IMR-90 (cell line): ENCODE measurements at regions not wholly inside any gene's neighbourhood (a gene's known extent, or its start where the extent isn't known, plus 50 kb on each side); places are given as distances from the start of the nearest gene placed in this dataset.

ENCODE experiments used
- ATAC-seq: fragments of 200-7000 bp; cut with Tn5 transposase; 2 replicates; pipeline ENCODE4 v1.9.1; 2020; ENCODE audit warnings: low read depth, mild to moderate bottlenecking, moderate library complexity
- BruUV-seq: library from RNA; stranded (reverse); fragments of 400-500 nt; replicated peaks from 2 replicates; lab custom pipeline; 2021; lab: Mats Ljungman, UMichigan
- CTCF ChIA-PET: fragments of 300-600 bp; formaldehyde crosslinking; extraction: SDS; loops from one replicate; lab custom pipeline; 2021; ENCODE audit warnings: antibody characterized with exemption; lab: Yijun Ruan, JAX
- POLR2A ChIA-PET: fragments of 300-600 bp; sonication (Branson Sonifier 250); formaldehyde crosslinking; loops from one replicate; lab custom pipeline; 2022; ENCODE audit warnings: antibody characterized with exemption; ENCODE audit not compliant: unreplicated experiment; lab: Charles Lee
- DNase-seq: peaks from one replicate; pipeline ENCODE4 v3.0.0; 2013
- H2AFZ ChIP-seq: replicated peaks from 2 replicates; pipeline ENCODE3; 2013; ENCODE audit warnings: low read length, mild to moderate bottlenecking; ENCODE audit not compliant: poor library complexity
- H2AK5ac ChIP-seq: 2 replicates; pipeline ENCODE4 v1.6.1; 2013; ENCODE audit warnings: low read depth, low read length, inconsistent platforms
- H2AK9ac ChIP-seq: replicated peaks from 2 replicates; pipeline ENCODE3; 2013; ENCODE audit warnings: mild to moderate bottlenecking, low read depth, low read length, moderate library complexity; ENCODE audit not compliant: poor library complexity
- H2BK120ac ChIP-seq: 2 replicates; pipeline ENCODE4 v1.6.1; 2013; ENCODE audit warnings: low read depth, low read length, inconsistent platforms
- H2BK15ac ChIP-seq: 3 replicates; pipeline ENCODE4 v1.6.1; 2013; ENCODE audit warnings: low read depth, low read length, inconsistent platforms
- H2BK20ac ChIP-seq: 2 replicates; pipeline ENCODE4 v1.6.1; 2013; ENCODE audit warnings: low read depth, mild to moderate bottlenecking, inconsistent platforms, low read length, moderate library complexity
- H2BK5ac ChIP-seq: 2 replicates; pipeline ENCODE4 v1.6.1; 2013; ENCODE audit warnings: mild to moderate bottlenecking, low read depth, low read length, inconsistent platforms; ENCODE audit not compliant: poor library complexity, severe bottlenecking
- H3K14ac ChIP-seq: replicated peaks from 2 replicates; pipeline ENCODE4 v1.6.1; 2013; ENCODE audit warnings: low read depth, low read length, inconsistent platforms
- H3K18ac ChIP-seq: 2 replicates; pipeline ENCODE4 v1.6.1; 2013; ENCODE audit warnings: low read depth, low read length, control low read depth
- H3K23ac ChIP-seq: 2 replicates; pipeline ENCODE4 v1.6.1; 2013; ENCODE audit warnings: low read depth, low read length, inconsistent platforms
- H3K27ac ChIP-seq: 2 replicates; pipeline ENCODE4 v1.5.1; 2013; ENCODE audit warnings: mild to moderate bottlenecking, control low read depth, low read length; ENCODE audit not compliant: insufficient read depth
- H3K27me3 ChIP-seq: 2 replicates; pipeline ENCODE4 v1.6.1; 2013; ENCODE audit warnings: low read length; ENCODE audit not compliant: control insufficient read depth, insufficient read depth
- H3K36me3 ChIP-seq: 2 replicates; pipeline ENCODE4 v1.6.1; 2013; ENCODE audit warnings: low read length, mixed read lengths; ENCODE audit not compliant: control insufficient read depth, insufficient read depth
- H3K4ac ChIP-seq: 2 replicates; pipeline ENCODE4 v1.6.1; 2013; ENCODE audit warnings: low read depth, low read length, inconsistent platforms
- H3K4me1 ChIP-seq: 2 replicates; pipeline ENCODE4 v1.6.1; 2013; ENCODE audit warnings: low read length, mixed read lengths; ENCODE audit not compliant: control insufficient read depth, insufficient read depth
- H3K4me2 ChIP-seq: 2 replicates; pipeline ENCODE4 v1.6.1; 2013; ENCODE audit warnings: low read depth, mild to moderate bottlenecking, control low read depth, low read length, moderate library complexity
- H3K4me3 ChIP-seq: 2 replicates; pipeline ENCODE4 v1.5.1; 2013; ENCODE audit warnings: low read depth, mild to moderate bottlenecking, control low read depth, low read length, moderate library complexity; ENCODE audit not compliant: insufficient read depth
- H3K56ac ChIP-seq: 2 replicates; pipeline ENCODE4 v1.6.1; 2013; ENCODE audit warnings: low read length, inconsistent platforms; ENCODE audit not compliant: insufficient read depth; ENCODE audit errors: extremely low read depth
- H3K79me1 ChIP-seq, 2 experiments: 2 replicates each; pipeline ENCODE4 v1.6.1; 2013; ENCODE audit warnings: low read length in 2 of 2, inconsistent platforms in 1 of 2, low read depth in 1 of 2
- H3K9ac ChIP-seq: 2 replicates; pipeline ENCODE4 v1.6.1; 2013; ENCODE audit warnings: low read depth, low read length, control low read depth
- H3K9me1 ChIP-seq: 2 replicates; pipeline ENCODE4 v1.6.1; 2013; ENCODE audit warnings: low read length, inconsistent platforms; ENCODE audit not compliant: insufficient read depth
- H3K9me3 ChIP-seq: 2 replicates; pipeline ENCODE4 v1.6.1; 2013; ENCODE audit warnings: low read length; ENCODE audit not compliant: control insufficient read depth, insufficient read depth
- H4K20me1 ChIP-seq: 2 replicates; pipeline ENCODE4 v1.6.1; 2013; ENCODE audit warnings: low read length, inconsistent platforms; ENCODE audit not compliant: insufficient read depth
- H4K5ac ChIP-seq: 2 replicates; pipeline ENCODE4 v1.6.1; 2013; ENCODE audit warnings: mild to moderate bottlenecking, low read depth, low read length, control low read depth
- H4K8ac ChIP-seq, 2 experiments: 2 replicates each; pipeline ENCODE4 v1.6.1; 2013; ENCODE audit warnings: low read depth in 2 of 2, low read length in 2 of 2, control low read depth in 1 of 2, inconsistent platforms in 1 of 2
- H4K91ac ChIP-seq: 2 replicates; pipeline ENCODE4 v1.6.1; 2013; ENCODE audit warnings: low read depth, low read length, inconsistent platforms; ENCODE audit not compliant: insufficient read depth
- BHLHE40 ChIP-seq: fragments of 150-350 bp; IDR thresholded peaks from 2 replicates; pipeline ENCODE4 v1.6.1; 2016; ENCODE audit warnings: mild to moderate bottlenecking, low read depth, low read length
- CEBPB ChIP-seq: IDR thresholded peaks from 2 replicates; pipeline ENCODE4 v1.6.1; 2012; ENCODE audit warnings: low read depth, low read length, improper control_type of control experiment
- CHD1 ChIP-seq: IDR thresholded peaks from 2 replicates; pipeline ENCODE4 v1.6.1; 2012; ENCODE audit warnings: low read depth, low read length, improper control_type of control experiment
- CTCF ChIP-seq: conservative IDR thresholded peaks from 2 replicates; pipeline ENCODE4 v1.5.1; 2012; ENCODE audit warnings: mild to moderate bottlenecking, low read depth, low read length, improper control_type of control experiment
- ELK1 ChIP-seq: fragments of 150-350 bp; IDR thresholded peaks from 2 replicates; pipeline ENCODE4 v1.6.1; 2016; ENCODE audit warnings: low read depth, mild to moderate bottlenecking, low read length, moderate library complexity, borderline replicate concordance
- FOS ChIP-seq: fragments of 150-350 bp; IDR thresholded peaks from 2 replicates; pipeline ENCODE4 v1.6.1; 2016; ENCODE audit warnings: low read depth, low read length
- MXI1 ChIP-seq: IDR thresholded peaks from 2 replicates; pipeline ENCODE4 v1.6.1; 2012; ENCODE audit warnings: low read depth, mild to moderate bottlenecking, low read length, moderate library complexity, borderline replicate concordance
- POLR2A ChIP-seq: IDR thresholded peaks from 2 replicates; pipeline ENCODE4 v1.6.1; 2012; ENCODE audit warnings: mild to moderate bottlenecking, low read depth, low read length
- RCOR1 ChIP-seq: IDR thresholded peaks from 2 replicates; pipeline ENCODE4 v1.6.1; 2012; ENCODE audit warnings: mild to moderate bottlenecking, low read length, improper control_type of control experiment; ENCODE audit not compliant: insufficient replicate concordance
- RFX5 ChIP-seq: IDR thresholded peaks from 2 replicates; pipeline ENCODE4 v1.8.0; 2012; ENCODE audit warnings: low read depth, mild to moderate bottlenecking, low read length, moderate library complexity
- SMC3 ChIP-seq: fragments of 150-350 bp; IDR thresholded peaks from 2 replicates; pipeline ENCODE4 v1.6.1; 2016; ENCODE audit warnings: low read depth, mild to moderate bottlenecking, antibody characterized with exemption, low read length, moderate library complexity
- USF2 ChIP-seq: fragments of 150-350 bp; IDR thresholded peaks from 2 replicates; pipeline ENCODE4 v1.6.1; 2017; ENCODE audit warnings: mild to moderate bottlenecking, antibody characterized with exemption, low read length, low read depth
- WGBS, 2 experiments: methylation state at CpG; one replicate each; pipeline versions ENCODE4 v1.1.5 to v1.1.7; 2013; ENCODE audit warnings: missing lambda C conversion rate in 2 of 2; ENCODE audit not compliant: insufficient read length in 1 of 2; ENCODE audit errors: extremely low coverage in 2 of 2; 5-methylcytosine and 5-hydroxymethylcytosine counted together
- dilution Hi-C: fragments of 300-500 bp; cut with HindIII; formaldehyde crosslinking; loops from one replicate; pipeline ENCODE4 v1.14.3; 2018; ENCODE audit warnings: low sequenced_read_pairs; ENCODE audit not compliant: unreplicated experiment
- in situ Hi-C: fragments of 300-500 bp; cut with MboI; formaldehyde crosslinking; loops from 3 replicates; pipeline ENCODE4 v1.14.3; 2019; ENCODE audit warnings: low sequenced_read_pairs, inconsistent platforms, mixed read lengths
- intact Hi-C: fragments of 100-400 bp; cut with micrococcal nuclease; formaldehyde crosslinking; loops from 2 replicates; pipeline ENCODE4 v1.10.0; 2022

- BruUV-seq: no TSS peak
- Histone ChIP-seq H4K5ac (no peak overlapping the region), H2BK15ac (no peak overlapping the region), H4K20me1 (no peaks in the 10 kb centered on the region), H3K27me3 (no peaks in the 10 kb centered on the region), H3K56ac (no peak overlapping the region), H3K4ac (no peak overlapping the region), H4K91ac (no peak overlapping the region), H4K8ac (no peak overlapping the region), H3K4me1 (no peaks in the 10 kb centered on the region), H3K79me1 (no peaks in the 10 kb centered on the region), H3K36me3 (no peaks in the 10 kb centered on the region), H3K18ac (no peak overlapping the region), H3K9me1 (no peaks in the 10 kb centered on the region), H2BK5ac (no peak overlapping the region), H3K9ac (no peak overlapping the region), H2AFZ (no peak overlapping the region), H3K4me3 (no peak overlapping the region), H2AK5ac (no peak overlapping the region), H2AK9ac (no peak overlapping the region), H2BK20ac (no peak overlapping the region), H3K4me2 (no peak overlapping the region), H2BK120ac (no peak overlapping the region), H3K9me3 (no peaks in the 10 kb centered on the region), H3K27ac (no peak overlapping the region), H3K14ac (no peak overlapping the region), H3K23ac (no peak overlapping the region)
- no CpG with 5 or more reads among the region's 3 CpGs for WGBS, 2 experiments
- intact Hi-C loops: no loop called here
- ATAC-seq: no peak
- POLR2A ChIA-PET: no interaction called here
- in situ Hi-C loops: no loop called here
- CTCF ChIA-PET: no interaction called here
- no peak for DNase-seq
- TF ChIP-seq CTCF (no peak), CEBPB (no peak), RFX5 (no peak), CHD1 (no peak), USF2 (no peak), SMC3 (no peak), ELK1 (no peak), BHLHE40 (no peak), FOS (no peak), MXI1 (no peak), POLR2A (no peak), RCOR1 (no peak)
- dilution Hi-C loops: no loop called here
Observed at GRCh38 chr5:57853929-57854697, 371.5 kb upstream of the ACTBL2 start.
